A673 (cell line): ENCODE measurements at regions not wholly inside any gene's neighbourhood (a gene's known extent, or its start where the extent isn't known, plus 50 kb on each side); places are given as distances from the start of the nearest gene placed in this dataset.

Experiments
- BruUV-seq: library from RNA; stranded (reverse); fragments of 400-500 nt; replicated peaks from 2 replicates; lab custom pipeline; 2021; lab: Mats Ljungman, UMichigan
- CTCF ChIA-PET: fragments of 300-600 bp; sonication (Branson Sonifier 250); formaldehyde crosslinking; loops from one replicate; lab custom pipeline; 2022; ENCODE audit warnings: antibody characterized with exemption; lab: Charles Lee
- POLR2A ChIA-PET: fragments of 300-600 bp; sonication (Branson Sonifier 250); formaldehyde crosslinking; loops from one replicate; lab custom pipeline; 2022; ENCODE audit warnings: antibody characterized with exemption; ENCODE audit not compliant: low non-redundant PET; lab: Charles Lee
- DNase-seq: peaks from one replicate; pipeline ENCODE4 v3.0.0-alpha.2; 2015; ENCODE audit warnings: low spot score
- H3K27ac ChIP-seq: fragments of 200-600 bp; sonication (generic); 2 replicates; pipeline ENCODE4 v1.5.1; 2016; ENCODE audit warnings: mixed run types, low read depth, mild to moderate bottlenecking, mixed read lengths, antibody characterized with exemption, low read length; ENCODE audit not compliant: poor library complexity, severe bottlenecking
- H3K27me3 ChIP-seq: fragments of 200-600 bp; sonication (generic); replicated peaks from 2 replicates; pipeline ENCODE4 v1.6.1; 2017; ENCODE audit warnings: mixed run types, low read depth, mild to moderate bottlenecking, mixed read lengths, antibody characterized with exemption, low read length; ENCODE audit not compliant: insufficient read depth, poor library complexity
- H3K36me3 ChIP-seq: fragments of 200-600 bp; sonication (generic); 2 replicates; pipeline ENCODE4 v1.6.1; 2016; ENCODE audit warnings: mixed run types, mild to moderate bottlenecking, mixed read lengths, antibody characterized with exemption, low read length; ENCODE audit not compliant: insufficient read depth, poor library complexity, severe bottlenecking
- H3K4me1 ChIP-seq: fragments of 200-600 bp; sonication (generic); 2 replicates; pipeline ENCODE4 v1.6.1; 2017; ENCODE audit warnings: mixed run types, mild to moderate bottlenecking, mixed read lengths, antibody characterized with exemption, low read length; ENCODE audit not compliant: insufficient read depth, poor library complexity, severe bottlenecking
- H3K4me3 ChIP-seq: fragments of 200-600 bp; sonication (generic); 2 replicates; pipeline ENCODE4 v1.5.1; 2016; ENCODE audit warnings: low read depth, mixed run types, mild to moderate bottlenecking, mixed read lengths, low read length; ENCODE audit not compliant: poor library complexity, severe bottlenecking
- H3K9me3 ChIP-seq: fragments of 200-600 bp; sonication (generic); 2 replicates; pipeline ENCODE4 v1.6.1; 2016; ENCODE audit warnings: mixed run types, low read depth, mild to moderate bottlenecking, mixed read lengths, antibody characterized with exemption, low read length; ENCODE audit not compliant: poor library complexity, severe bottlenecking
- EZH2 ChIP-seq: fragments of 200-600 bp; sonication (generic); IDR thresholded peaks from 2 replicates; pipeline ENCODE4 v1.6.1; 2017; ENCODE audit warnings: borderline replicate concordance, low read depth, mild to moderate bottlenecking, mixed read lengths, antibody characterized with exemption, low read length; ENCODE audit not compliant: poor library complexity, severe bottlenecking
- intact Hi-C: fragments of 100-400 bp; cut with micrococcal nuclease; formaldehyde crosslinking; loops from one replicate; pipeline ENCODE4 v1.10.0; 2022; ENCODE audit not compliant: unreplicated experiment
- TF ChIP-seq, protein P1 (sequence below): fragments of 300-800, 200-600 bp; sonication (generic); conservative IDR thresholded peaks from 2 replicates; pipeline ENCODE4 v1.5.1; 2017; ENCODE audit warnings: low read depth, mild to moderate bottlenecking, antibody characterized with exemption, low read length, moderate library complexity, mixed read lengths

GRCh38 chr5:61777292-61777691 lies 445.2 kb downstream of the ZSWIM6 start:
- Histone ChIP-seq H3K4me1 (peaks cover 5% of the 10 kb centered on the region), H3K4me3 (no peak overlapping the region), H3K27me3 (no peaks in the 10 kb centered on the region), H3K27ac (no peak overlapping the region), H3K36me3 (no peaks in the 10 kb centered on the region), H3K9me3 (no peaks in the 10 kb centered on the region)
- intact Hi-C loops, result no loop called here
- CTCF ChIA-PET, result no interaction called here
- TF ChIP-seq, protein P1, sequence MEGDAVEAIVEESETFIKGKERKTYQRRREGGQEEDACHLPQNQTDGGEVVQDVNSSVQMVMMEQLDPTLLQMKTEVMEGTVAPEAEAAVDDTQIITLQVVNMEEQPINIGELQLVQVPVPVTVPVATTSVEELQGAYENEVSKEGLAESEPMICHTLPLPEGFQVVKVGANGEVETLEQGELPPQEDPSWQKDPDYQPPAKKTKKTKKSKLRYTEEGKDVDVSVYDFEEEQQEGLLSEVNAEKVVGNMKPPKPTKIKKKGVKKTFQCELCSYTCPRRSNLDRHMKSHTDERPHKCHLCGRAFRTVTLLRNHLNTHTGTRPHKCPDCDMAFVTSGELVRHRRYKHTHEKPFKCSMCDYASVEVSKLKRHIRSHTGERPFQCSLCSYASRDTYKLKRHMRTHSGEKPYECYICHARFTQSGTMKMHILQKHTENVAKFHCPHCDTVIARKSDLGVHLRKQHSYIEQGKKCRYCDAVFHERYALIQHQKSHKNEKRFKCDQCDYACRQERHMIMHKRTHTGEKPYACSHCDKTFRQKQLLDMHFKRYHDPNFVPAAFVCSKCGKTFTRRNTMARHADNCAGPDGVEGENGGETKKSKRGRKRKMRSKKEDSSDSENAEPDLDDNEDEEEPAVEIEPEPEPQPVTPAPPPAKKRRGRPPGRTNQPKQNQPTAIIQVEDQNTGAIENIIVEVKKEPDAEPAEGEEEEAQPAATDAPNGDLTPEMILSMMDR, result no peak
- TF ChIP-seq EZH2, result no peak
- POLR2A ChIA-PET, result no interaction called here
- no peak for DNase-seq
- no TSS peak for BruUV-seq

GRCh38 chr5:61779743-61780142 lies 447.7 kb downstream of the ZSWIM6 start:
- no TSS peak for BruUV-seq
- CTCF ChIA-PET, result no interaction called here
- TF ChIP-seq, protein P1, result no peak
- no peak for TF ChIP-seq EZH2

GRCh38 chr5:61783481-61783880 lies 451.4 kb downstream of the ZSWIM6 start:
- Histone ChIP-seq H3K36me3 (no peaks in the 10 kb centered on the region), H3K27me3 (no peaks in the 10 kb centered on the region), H3K9me3 (no peaks in the 10 kb centered on the region), H3K4me3 (no peak overlapping the region), H3K4me1 (peaks cover 20% of the 10 kb centered on the region), H3K27ac (no peak overlapping the region)
- CTCF ChIA-PET, result no interaction called here
- DNase-seq, result no peak
- intact Hi-C loops, result no loop called here
- TF ChIP-seq EZH2, result no peak
- TF ChIP-seq, protein P1, result no peak
- POLR2A ChIA-PET, result no interaction called here
- no TSS peak for BruUV-seq

More at GRCh38 chr5:61779743-61780142, 447.7 kb downstream of the ZSWIM6 start:
- no peak for DNase-seq
- intact Hi-C loops, result no loop called here
- no peaks in the 10 kb centered on the region for H3K9me3 ChIP-seq
- no peaks in the 10 kb centered on the region for H3K27me3 ChIP-seq
- H3K36me3 ChIP-seq, result no peaks in the 10 kb centered on the region
- no peak overlapping the region for H3K27ac ChIP-seq
- H3K4me1 ChIP-seq, result peaks cover 20% of the 10 kb centered on the region
- POLR2A ChIA-PET, result no interaction called here
- no peak overlapping the region for H3K4me3 ChIP-seq
